IMR-90 (cell line): ENCODE measurements at regions not wholly inside any gene's neighbourhood (a gene's known extent, or its start where the extent isn't known, plus 50 kb on each side); places are given as distances from the start of the nearest gene placed in this dataset.

Experiments used
- BHLHE40 ChIP-seq: fragments of 150-350 bp; IDR thresholded peaks from 2 replicates; pipeline ENCODE4 v1.6.1; 2016; ENCODE audit warnings: mild to moderate bottlenecking, low read depth, low read length
- CEBPB ChIP-seq: IDR thresholded peaks from 2 replicates; pipeline ENCODE4 v1.6.1; 2012; ENCODE audit warnings: low read depth, low read length, improper control_type of control experiment
- CHD1 ChIP-seq: IDR thresholded peaks from 2 replicates; pipeline ENCODE4 v1.6.1; 2012; ENCODE audit warnings: low read depth, low read length, improper control_type of control experiment
- CTCF ChIP-seq: conservative IDR thresholded peaks from 2 replicates; pipeline ENCODE4 v1.5.1; 2012; ENCODE audit warnings: mild to moderate bottlenecking, low read depth, low read length, improper control_type of control experiment
- MAFK ChIP-seq: IDR thresholded peaks from 2 replicates; pipeline ENCODE4 v1.6.1; 2012; ENCODE audit warnings: low read depth, low read length, improper control_type of control experiment
- MAZ ChIP-seq: IDR thresholded peaks from 2 replicates; pipeline ENCODE4 v1.6.1; 2012; ENCODE audit warnings: low read depth, mild to moderate bottlenecking, low read length, improper control_type of control experiment, moderate library complexity, borderline replicate concordance
- POLR2A ChIP-seq: IDR thresholded peaks from 2 replicates; pipeline ENCODE4 v1.6.1; 2012; ENCODE audit warnings: mild to moderate bottlenecking, low read depth, low read length
- RAD21 ChIP-seq: IDR thresholded peaks from 2 replicates; pipeline ENCODE4 v1.6.1; 2012; ENCODE audit warnings: low read length, improper control_type of control experiment
- RCOR1 ChIP-seq: IDR thresholded peaks from 2 replicates; pipeline ENCODE4 v1.6.1; 2012; ENCODE audit warnings: mild to moderate bottlenecking, low read length, improper control_type of control experiment; ENCODE audit not compliant: insufficient replicate concordance
- RFX5 ChIP-seq: IDR thresholded peaks from 2 replicates; pipeline ENCODE4 v1.8.0; 2012; ENCODE audit warnings: low read depth, mild to moderate bottlenecking, low read length, moderate library complexity
- USF2 ChIP-seq: fragments of 150-350 bp; IDR thresholded peaks from 2 replicates; pipeline ENCODE4 v1.6.1; 2017; ENCODE audit warnings: mild to moderate bottlenecking, antibody characterized with exemption, low read length, low read depth

GRCh38 chrX:150150780-150151125 lies 212.4 kb upstream of the MAMLD1 start:
- TF ChIP-seq CTCF (no peak), POLR2A (no peak), CEBPB (no peak), RCOR1 (no peak), BHLHE40 (no peak), RFX5 (no peak), USF2 (no peak), RAD21 (no peak), MAZ (no peak), CHD1 (no peak), MAFK (no peak)
